B cell (primary cell): ENCODE measurements at regions not wholly inside any gene's neighbourhood (a gene's known extent, or its start where the extent isn't known, plus 50 kb on each side); places are given as distances from the start of the nearest gene placed in this dataset.

ENCODE experiments used
- EZH2 ChIP-seq: IDR thresholded peaks from 2 replicates; pipeline ENCODE4 v1.6.1; 2012; ENCODE audit warnings: borderline replicate concordance, low read depth, mild to moderate bottlenecking, moderate library complexity, low read length; ENCODE audit not compliant: insufficient read depth, poor library complexity, severe bottlenecking
- TF ChIP-seq, protein P1 (sequence below): fragments of 200-600 bp; IDR thresholded peaks from one replicate; pipeline ENCODE4 v1.8.0; 2022; ENCODE audit warnings: antibody characterized with exemption, mild to moderate bottlenecking

DNA sequence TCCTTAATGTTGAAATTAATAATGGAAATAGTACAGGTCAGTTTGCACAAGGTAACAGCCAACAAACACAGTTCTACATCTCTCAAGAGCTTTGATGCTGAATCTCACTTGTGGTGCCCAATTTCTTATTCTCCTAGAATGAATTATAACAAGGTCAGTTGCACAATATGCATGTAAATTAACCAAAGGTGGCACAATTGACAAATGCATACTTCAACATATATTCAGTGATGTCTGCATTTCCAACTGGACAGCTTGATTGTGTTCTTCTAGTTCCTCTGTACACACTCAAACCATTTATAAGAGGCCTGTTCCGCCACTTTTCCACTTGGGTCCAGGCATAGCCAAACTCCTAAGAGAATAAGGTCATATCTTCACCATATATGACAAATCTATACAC, 210.3 kb upstream of the EPHA5 start:
- TF ChIP-seq, protein P1, sequence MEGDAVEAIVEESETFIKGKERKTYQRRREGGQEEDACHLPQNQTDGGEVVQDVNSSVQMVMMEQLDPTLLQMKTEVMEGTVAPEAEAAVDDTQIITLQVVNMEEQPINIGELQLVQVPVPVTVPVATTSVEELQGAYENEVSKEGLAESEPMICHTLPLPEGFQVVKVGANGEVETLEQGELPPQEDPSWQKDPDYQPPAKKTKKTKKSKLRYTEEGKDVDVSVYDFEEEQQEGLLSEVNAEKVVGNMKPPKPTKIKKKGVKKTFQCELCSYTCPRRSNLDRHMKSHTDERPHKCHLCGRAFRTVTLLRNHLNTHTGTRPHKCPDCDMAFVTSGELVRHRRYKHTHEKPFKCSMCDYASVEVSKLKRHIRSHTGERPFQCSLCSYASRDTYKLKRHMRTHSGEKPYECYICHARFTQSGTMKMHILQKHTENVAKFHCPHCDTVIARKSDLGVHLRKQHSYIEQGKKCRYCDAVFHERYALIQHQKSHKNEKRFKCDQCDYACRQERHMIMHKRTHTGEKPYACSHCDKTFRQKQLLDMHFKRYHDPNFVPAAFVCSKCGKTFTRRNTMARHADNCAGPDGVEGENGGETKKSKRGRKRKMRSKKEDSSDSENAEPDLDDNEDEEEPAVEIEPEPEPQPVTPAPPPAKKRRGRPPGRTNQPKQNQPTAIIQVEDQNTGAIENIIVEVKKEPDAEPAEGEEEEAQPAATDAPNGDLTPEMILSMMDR, result no peak
- no peak for TF ChIP-seq EZH2
